ENCODE measurements at regions not wholly inside any gene's neighbourhood (a gene's known extent, or its start where the extent isn't known, plus 50 kb on each side); places are given as distances from the start of the nearest gene placed in this dataset.

- Histone ChIP-seq H3K27me3 (ENCODE audit: control insufficient read depth in 3 of 3, insufficient read depth in 3 of 3, low read length in 2 of 3) (no peaks in the 10 kb centered on the region), H3K36me3 (ENCODE audit: control insufficient read depth in 4 of 4, insufficient read depth in 4 of 4, low read length in 4 of 4) (no peaks in the 10 kb centered on the region), H3K4me3 (no peak overlapping the region), H3K27ac (ENCODE audit: low read depth in 1 of 2, low read length in 1 of 2) (no peak overlapping the region), H3K4me1 (ENCODE audit: control insufficient read depth in 5 of 5, insufficient read depth in 5 of 5, low read length in 5 of 5) (no peaks in the 10 kb centered on the region), H3K9ac (ENCODE audit: insufficient read depth in 1 of 2, low read length in 2 of 2) (no peak overlapping the region), H3K9me3 (ENCODE audit: control insufficient read depth in 4 of 4, insufficient read depth in 3 of 4, low read length in 3 of 4) (peaks cover 0 to 5% (median 0%) of the 10 kb centered on the region in 4 donors)
- WGBS, 2 donors = 76 to 81% methylated on average over 3 of the region's 3 CpGs
- ATAC-seq (ENCODE audit: insufficient read depth, low FRiP score) = no peak
- TF ChIP-seq CTCF (IDR thresholded peaks at IDR 0.05; ENCODE audit: control extremely low read depth, extremely low read depth) = no peak
- DNase-seq = no peak
These were observed 169.9 kb upstream of the TENM3 start for GRCh38 chr4:182073278-182073677.

GRCh38 chr4:182074139-182074538 is 169.1 kb upstream of the TENM3 start:
- Histone ChIP-seq H3K27me3 (ENCODE audit: control insufficient read depth in 3 of 3, insufficient read depth in 3 of 3, low read length in 2 of 3) (no peaks in the 10 kb centered on the region), H3K9me3 (ENCODE audit: control insufficient read depth in 4 of 4, insufficient read depth in 3 of 4, low read length in 3 of 4) (peaks cover 0 to 5% (median 0%) of the 10 kb centered on the region in 4 donors), H3K4me3 (no peak overlapping the region), H3K27ac (ENCODE audit: low read depth in 1 of 2, low read length in 1 of 2) (no peak overlapping the region), H3K36me3 (ENCODE audit: control insufficient read depth in 4 of 4, insufficient read depth in 4 of 4, low read length in 4 of 4) (no peaks in the 10 kb centered on the region), H3K9ac (ENCODE audit: insufficient read depth in 1 of 2, low read length in 2 of 2) (no peak overlapping the region), H3K4me1 (ENCODE audit: control insufficient read depth in 5 of 5, insufficient read depth in 5 of 5, low read length in 5 of 5) (no peaks in the 10 kb centered on the region)
- TF ChIP-seq CTCF (IDR thresholded peaks at IDR 0.05; ENCODE audit: control extremely low read depth, extremely low read depth) = no peak
- 62 to 75% methylated on average over 3 of the region's 3 CpGs for WGBS, 2 donors
- DNase-seq (peak in 1 of 3 donors; percentile 8), ATAC-seq (ENCODE audit: insufficient read depth, low FRiP score) (no peak)

- Histone ChIP-seq H3K27ac (ENCODE audit: low read depth in 1 of 2, low read length in 1 of 2) (no peak overlapping the region), H3K36me3 (ENCODE audit: control insufficient read depth in 4 of 4, insufficient read depth in 4 of 4, low read length in 4 of 4) (no peaks in the 10 kb centered on the region), H3K4me3 (no peak overlapping the region), H3K9ac (ENCODE audit: insufficient read depth in 1 of 2, low read length in 2 of 2) (no peak overlapping the region), H3K27me3 (ENCODE audit: control insufficient read depth in 3 of 3, insufficient read depth in 3 of 3, low read length in 2 of 3) (no peaks in the 10 kb centered on the region), H3K9me3 (ENCODE audit: control insufficient read depth in 4 of 4, insufficient read depth in 3 of 4, low read length in 3 of 4) (peaks cover 0 to 5% (median 0%) of the 10 kb centered on the region in 4 donors), H3K4me1 (ENCODE audit: control insufficient read depth in 5 of 5, insufficient read depth in 5 of 5, low read length in 5 of 5) (no peaks in the 10 kb centered on the region)
- 71 to 79% methylated on average over 6 of the region's 6 CpGs for WGBS, 2 donors
- TF ChIP-seq CTCF (IDR thresholded peaks at IDR 0.05; ENCODE audit: control extremely low read depth, extremely low read depth) = no peak
- ATAC-seq (ENCODE audit: insufficient read depth, low FRiP score) (no peak), DNase-seq (no peak)
These were observed 168.4 kb upstream of the TENM3 start for GRCh38 chr4:182074810-182075209.

- no peak for TF ChIP-seq CTCF (IDR thresholded peaks at IDR 0.05; ENCODE audit: control extremely low read depth, extremely low read depth)
- DNase-seq = no peak
- H3K9ac ChIP-seq (ENCODE audit: insufficient read depth in 1 of 2, low read length in 2 of 2) = no peak overlapping the region
- H3K4me1 ChIP-seq (ENCODE audit: control insufficient read depth in 5 of 5, insufficient read depth in 5 of 5, low read length in 5 of 5) = no peaks in the 10 kb centered on the region
- H3K4me3 ChIP-seq = no peak overlapping the region
- H3K27ac ChIP-seq (ENCODE audit: low read depth in 1 of 2, low read length in 1 of 2) = no peak overlapping the region
- no peaks in the 10 kb centered on the region for H3K9me3 ChIP-seq (ENCODE audit: control insufficient read depth in 4 of 4, insufficient read depth in 3 of 4, low read length in 3 of 4)
- no peak for ATAC-seq (ENCODE audit: insufficient read depth, low FRiP score)
- H3K36me3 ChIP-seq (ENCODE audit: control insufficient read depth in 4 of 4, insufficient read depth in 4 of 4, low read length in 4 of 4) = no peaks in the 10 kb centered on the region
- no peaks in the 10 kb centered on the region for H3K27me3 ChIP-seq (ENCODE audit: control insufficient read depth in 3 of 3, insufficient read depth in 3 of 3, low read length in 2 of 3)
These were observed 160.3 kb upstream of the TENM3 start for GRCh38 chr4:182082910-182083309.
